Tibial nerve (tissue), 4 donors: ENCODE measurements at regions not wholly inside any gene's neighbourhood (a gene's known extent, or its start where the extent isn't known, plus 50 kb on each side); places are given as distances from the start of the nearest gene placed in this dataset.
"Not testable (repeated sequence)": the region's sequence is repeated elsewhere in the genome, so short reads cannot be mapped to it uniquely, and the experiment has no call there.

Experiments used
- DNase-seq, 2 donors: peaks; one replicate each; pipeline ENCODE4 v3.0.0-alpha.2; 2019; ENCODE audit warnings: low spot score in 2 of 2
- H3K27ac ChIP-seq, 4 donors: fragments of 200-600 bp; sonication (generic) in 3 of 4; one replicate each; pipeline ENCODE4 v1.5.1; 2017 to 2019; ENCODE audit warnings: mild to moderate bottlenecking in 1 of 4
- H3K27me3 ChIP-seq, 2 donors: fragments of 200-600 bp; sonication (generic) in 1 of 2; one replicate each; pipeline versions ENCODE4 v1.5.1 to v1.6.0; 2017 to 2019
- H3K36me3 ChIP-seq, 3 donors: fragments of 200-600 bp; sonication (generic); one replicate each; pipeline ENCODE4 v1.5.1; 2018 to 2019
- H3K4me1 ChIP-seq, 4 donors: fragments of 200-600 bp; sonication (generic) in 3 of 4; one replicate each; pipeline ENCODE4 v1.5.1; 2017 to 2019
- H3K4me3 ChIP-seq, 4 donors: fragments of 200-600 bp; sonication (generic) in 3 of 4; one replicate each; pipeline ENCODE4 v1.5.1; 2017 to 2019; ENCODE audit warnings: mild to moderate bottlenecking in 1 of 4, moderate library complexity in 1 of 4
- H3K9me3 ChIP-seq, 4 donors: fragments of 200-600 bp; sonication (generic) in 3 of 4; one replicate each; pipeline ENCODE4 v1.5.1; 2017 to 2019
- CTCF ChIP-seq, 5 experiments: fragments of 200-600 bp in 3 of 5; fragments of 450-650 bp in 2 of 5; sonication (generic) in 3 of 5; IDR thresholded peaks; one replicate each; pipeline ENCODE4 v1.5.1; 2016 to 2019; ENCODE audit warnings: antibody characterized with exemption in 5 of 5, mild to moderate bottlenecking in 3 of 5, moderate library complexity in 2 of 5
- EP300 ChIP-seq, 2 donors: sonication (generic); formaldehyde crosslinking; IDR thresholded peaks; one replicate each; pipeline ENCODE4 v1.6.1; 2017; ENCODE audit warnings: antibody characterized with exemption in 2 of 2, mild to moderate bottlenecking in 1 of 2
- POLR2A ChIP-seq, 2 donors: fragments of 450-650 bp; IDR thresholded peaks; one replicate each; pipeline ENCODE4 v1.6.1; 2017; ENCODE audit warnings: antibody characterized with exemption in 2 of 2, mild to moderate bottlenecking in 2 of 2, moderate library complexity in 2 of 2
- WGBS, 2 donors: methylation state at CpG; one replicate each; pipeline ENCODE4 v1.1.5; 2018; 5-methylcytosine and 5-hydroxymethylcytosine counted together

GRCh38 chr5:77866198-77866597, 90.1 kb upstream of the TBCA start:
- Histone ChIP-seq H3K4me1 (no peaks in the 10 kb centered on the region), H3K36me3 (no peaks in the 10 kb centered on the region), H3K27ac (no peak overlapping the region), H3K27me3 (no peaks in the 10 kb centered on the region), H3K9me3 (no peaks in the 10 kb centered on the region), H3K4me3 (no peak overlapping the region)
- TF ChIP-seq EP300 (IDR thresholded peaks at IDR 0.05) (no peak), POLR2A (IDR thresholded peaks at IDR 0.05) (no peak), CTCF (IDR thresholded peaks at IDR 0.05) (no peak)
- no peak for DNase-seq
- WGBS, 2 donors = 85 to 86% methylated on average over 7 of the region's 7 CpGs

GRCh38 chr5:77864997-77865396, 88.9 kb upstream of the TBCA start:
- Histone ChIP-seq H3K4me3 (no peak overlapping the region), H3K4me1 (no peaks in the 10 kb centered on the region), H3K27ac (peak overlapping the region in 1 of 4 donors; percentile 4), H3K27me3 (no peaks in the 10 kb centered on the region), H3K36me3 (no peaks in the 10 kb centered on the region), H3K9me3 (no peaks in the 10 kb centered on the region)
- DNase-seq = no peak
- no peak for TF ChIP-seq EP300 (IDR thresholded peaks at IDR 0.05)
- TF ChIP-seq CTCF (IDR thresholded peaks at IDR 0.05) = no peak
- TF ChIP-seq POLR2A (IDR thresholded peaks at IDR 0.05) = no peak
- WGBS, 2 donors = 69 to 73% methylated on average over 8 of the region's 8 CpGs

GRCh38 chr5:77863181-77863580, 87.0 kb upstream of the TBCA start:
- no peak for TF ChIP-seq EP300 (IDR thresholded peaks at IDR 0.05)
- no peak for TF ChIP-seq CTCF (IDR thresholded peaks at IDR 0.05)
- H3K4me1 ChIP-seq = no peaks in the 10 kb centered on the region
- H3K4me3 ChIP-seq = no peak overlapping the region
- H3K36me3 ChIP-seq = no peaks in the 10 kb centered on the region
- no peak overlapping the region for H3K27ac ChIP-seq
- no peaks in the 10 kb centered on the region for H3K27me3 ChIP-seq
- no peaks in the 10 kb centered on the region for H3K9me3 ChIP-seq
- no peak for DNase-seq
- 22 to 39% methylated on average over 1 of the region's 1 CpG for WGBS, 2 donors

GRCh38 chr5:77861576-77861975, 85.4 kb upstream of the TBCA start:
- Histone ChIP-seq H3K27me3 (no peaks in the 10 kb centered on the region), H3K9me3 (no peaks in the 10 kb centered on the region), H3K27ac (no peak overlapping the region), H3K36me3 (no peaks in the 10 kb centered on the region), H3K4me3 (no peak overlapping the region), H3K4me1 (no peaks in the 10 kb centered on the region)
- no peak for DNase-seq
- no peak for TF ChIP-seq CTCF (IDR thresholded peaks at IDR 0.05)
- TF ChIP-seq POLR2A (IDR thresholded peaks at IDR 0.05) = no peak
- no peak for TF ChIP-seq EP300 (IDR thresholded peaks at IDR 0.05)
- WGBS, 2 donors = 91 to 100% methylated on average over 1 of the region's 1 CpG

GRCh38 chr5:77859306-77859705, 83.2 kb upstream of the TBCA start:
- Histone ChIP-seq H3K27ac (no peak overlapping the region), H3K4me3 (no peak overlapping the region), H3K9me3 (no peaks in the 10 kb centered on the region), H3K27me3 (no peaks in the 10 kb centered on the region), H3K4me1 (no peaks in the 10 kb centered on the region), H3K36me3 (no peaks in the 10 kb centered on the region)
- no peak for DNase-seq
- WGBS, 2 donors = 76 to 79% methylated on average over 1 of the region's 1 CpG
- TF ChIP-seq POLR2A (IDR thresholded peaks at IDR 0.05) = no peak
- no peak for TF ChIP-seq EP300 (IDR thresholded peaks at IDR 0.05)
- TF ChIP-seq CTCF (IDR thresholded peaks at IDR 0.05) = no peak

- not testable (repeated sequence) for H3K36me3 ChIP-seq, H3K4me3 ChIP-seq, H3K27me3 ChIP-seq, H3K27ac ChIP-seq, H3K4me1 ChIP-seq, DNase-seq, H3K9me3 ChIP-seq
- WGBS, 2 donors = 93% methylated on average over 9 of the region's 9 CpGs
Measured at GRCh38 chr5:77858678-77859077, 82.5 kb upstream of the TBCA start.
